ENCODE measurements at regions not wholly inside any gene's neighbourhood (a gene's known extent, or its start where the extent isn't known, plus 50 kb on each side); places are given as distances from the start of the nearest gene placed in this dataset.

- Histone ChIP-seq H3K9ac (ENCODE audit: insufficient read depth in 1 of 2, low read length in 2 of 2) (no peak overlapping the region), H3K36me3 (ENCODE audit: control insufficient read depth in 4 of 4, insufficient read depth in 4 of 4, low read length in 4 of 4) (peaks cover 0 to 22% (median 5%) of the 10 kb centered on the region in 4 donors), H3K4me3 (no peak overlapping the region), H3K9me3 (ENCODE audit: control insufficient read depth in 4 of 4, insufficient read depth in 3 of 4, low read length in 3 of 4) (no peaks in the 10 kb centered on the region), H3K27ac (ENCODE audit: low read depth in 1 of 2, low read length in 1 of 2) (no peak overlapping the region), H3K4me1 (ENCODE audit: control insufficient read depth in 5 of 5, insufficient read depth in 5 of 5, low read length in 5 of 5) (peaks cover 6 to 56% (median 13%) of the 10 kb centered on the region in 5 donors), H3K27me3 (ENCODE audit: control insufficient read depth in 3 of 3, insufficient read depth in 3 of 3, low read length in 2 of 3) (no peaks in the 10 kb centered on the region)
- TF ChIP-seq, protein P1, sequence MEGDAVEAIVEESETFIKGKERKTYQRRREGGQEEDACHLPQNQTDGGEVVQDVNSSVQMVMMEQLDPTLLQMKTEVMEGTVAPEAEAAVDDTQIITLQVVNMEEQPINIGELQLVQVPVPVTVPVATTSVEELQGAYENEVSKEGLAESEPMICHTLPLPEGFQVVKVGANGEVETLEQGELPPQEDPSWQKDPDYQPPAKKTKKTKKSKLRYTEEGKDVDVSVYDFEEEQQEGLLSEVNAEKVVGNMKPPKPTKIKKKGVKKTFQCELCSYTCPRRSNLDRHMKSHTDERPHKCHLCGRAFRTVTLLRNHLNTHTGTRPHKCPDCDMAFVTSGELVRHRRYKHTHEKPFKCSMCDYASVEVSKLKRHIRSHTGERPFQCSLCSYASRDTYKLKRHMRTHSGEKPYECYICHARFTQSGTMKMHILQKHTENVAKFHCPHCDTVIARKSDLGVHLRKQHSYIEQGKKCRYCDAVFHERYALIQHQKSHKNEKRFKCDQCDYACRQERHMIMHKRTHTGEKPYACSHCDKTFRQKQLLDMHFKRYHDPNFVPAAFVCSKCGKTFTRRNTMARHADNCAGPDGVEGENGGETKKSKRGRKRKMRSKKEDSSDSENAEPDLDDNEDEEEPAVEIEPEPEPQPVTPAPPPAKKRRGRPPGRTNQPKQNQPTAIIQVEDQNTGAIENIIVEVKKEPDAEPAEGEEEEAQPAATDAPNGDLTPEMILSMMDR (IDR thresholded peaks at IDR 0.05; ENCODE audit: control extremely low read depth, extremely low read depth) = no peak
- 92 to 94% methylated on average over 14 of the region's 14 CpGs for WGBS, 2 donors
- no peak for ATAC-seq (ENCODE audit: insufficient read depth, low FRiP score)
- DNase-seq = no peak
These were observed 65.8 kb upstream of the CIBAR2 start for GRCh38 chr16:85178006-85178591.

GRCh38 chr16:85178596-85178995 is 66.3 kb upstream of the CIBAR2 start:
- peaks cover 6 to 51% (median 9%) of the 10 kb centered on the region in 5 donors for H3K4me1 ChIP-seq (ENCODE audit: control insufficient read depth in 5 of 5, insufficient read depth in 5 of 5, low read length in 5 of 5)
- no peaks in the 10 kb centered on the region for H3K27me3 ChIP-seq (ENCODE audit: control insufficient read depth in 3 of 3, insufficient read depth in 3 of 3, low read length in 2 of 3)
- ATAC-seq (ENCODE audit: insufficient read depth, low FRiP score) (no peak), DNase-seq (no peak)
- WGBS, 2 donors = 92% methylated on average over 11 of the region's 11 CpGs
- peaks cover 0 to 20% (median 6%) of the 10 kb centered on the region in 4 donors for H3K36me3 ChIP-seq (ENCODE audit: control insufficient read depth in 4 of 4, insufficient read depth in 4 of 4, low read length in 4 of 4)
- no peak overlapping the region for H3K27ac ChIP-seq (ENCODE audit: low read depth in 1 of 2, low read length in 1 of 2)
- TF ChIP-seq, protein P1 (IDR thresholded peaks at IDR 0.05; ENCODE audit: control extremely low read depth, extremely low read depth) = no peak
- no peak overlapping the region for H3K4me3 ChIP-seq
- H3K9ac ChIP-seq (ENCODE audit: insufficient read depth in 1 of 2, low read length in 2 of 2) = no peak overlapping the region
- H3K9me3 ChIP-seq (ENCODE audit: control insufficient read depth in 4 of 4, insufficient read depth in 3 of 4, low read length in 3 of 4) = no peaks in the 10 kb centered on the region

DNA sequence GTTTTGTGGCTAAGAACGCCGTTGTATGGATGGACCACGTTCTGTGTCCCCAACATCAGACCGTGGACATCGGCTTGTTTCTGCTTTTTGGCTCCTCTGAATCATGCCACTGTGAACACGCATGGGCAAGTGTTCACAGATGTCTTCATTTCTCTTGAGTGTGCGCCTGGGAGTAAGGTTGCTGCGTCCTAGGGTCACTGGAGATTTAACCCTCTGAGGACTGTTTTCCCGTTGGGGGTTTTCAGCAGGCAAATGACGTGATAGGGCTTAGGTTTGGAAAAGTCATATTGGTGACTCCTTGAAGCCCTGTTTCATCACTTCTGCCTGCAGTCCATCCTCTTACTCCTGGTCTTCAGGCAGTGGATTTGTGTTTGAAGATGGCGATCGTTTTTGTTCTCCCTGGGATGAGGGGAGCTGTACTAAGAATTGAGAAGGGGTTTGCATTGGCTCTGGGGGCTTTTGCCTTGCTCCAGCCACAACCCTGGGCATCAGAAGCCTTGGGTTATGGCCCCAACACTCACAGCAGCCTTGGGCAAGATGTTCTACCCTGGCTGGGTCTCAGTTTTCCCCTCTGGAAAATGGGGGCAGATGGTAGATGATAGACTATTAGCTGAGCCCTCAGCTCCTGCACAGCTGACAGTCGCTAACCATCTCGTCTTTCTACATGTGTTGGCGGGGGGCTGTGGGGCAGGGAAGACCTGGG is 67.2 kb upstream of the CIBAR2 start:
- no peak for DNase-seq
- no peak for ATAC-seq (ENCODE audit: insufficient read depth, low FRiP score)
- TF ChIP-seq, protein P1 (IDR thresholded peaks at IDR 0.05; ENCODE audit: control extremely low read depth, extremely low read depth) = no peak
- Histone ChIP-seq H3K36me3 (ENCODE audit: control insufficient read depth in 4 of 4, insufficient read depth in 4 of 4, low read length in 4 of 4) (peaks cover 0 to 26% (median 12%) of the 10 kb centered on the region in 4 donors), H3K4me1 (ENCODE audit: control insufficient read depth in 5 of 5, insufficient read depth in 5 of 5, low read length in 5 of 5) (peaks cover 0 to 42% (median 8%) of the 10 kb centered on the region in 5 donors), H3K27me3 (ENCODE audit: control insufficient read depth in 3 of 3, insufficient read depth in 3 of 3, low read length in 2 of 3) (no peaks in the 10 kb centered on the region), H3K9ac (ENCODE audit: insufficient read depth in 1 of 2, low read length in 2 of 2) (no peak overlapping the region), H3K27ac (ENCODE audit: low read depth in 1 of 2, low read length in 1 of 2) (no peak overlapping the region), H3K4me3 (no peak overlapping the region), H3K9me3 (ENCODE audit: control insufficient read depth in 4 of 4, insufficient read depth in 3 of 4, low read length in 3 of 4) (peaks cover 0 to 5% (median under 1%) of the 10 kb centered on the region in 4 donors)
- WGBS, 2 donors = 87 to 88% methylated on average over 15 of the region's 15 CpGs
